ENCODE measurements at regions not wholly inside any gene's neighbourhood (a gene's known extent, or its start where the extent isn't known, plus 50 kb on each side); places are given as distances from the start of the nearest gene placed in this dataset.

DNA sequence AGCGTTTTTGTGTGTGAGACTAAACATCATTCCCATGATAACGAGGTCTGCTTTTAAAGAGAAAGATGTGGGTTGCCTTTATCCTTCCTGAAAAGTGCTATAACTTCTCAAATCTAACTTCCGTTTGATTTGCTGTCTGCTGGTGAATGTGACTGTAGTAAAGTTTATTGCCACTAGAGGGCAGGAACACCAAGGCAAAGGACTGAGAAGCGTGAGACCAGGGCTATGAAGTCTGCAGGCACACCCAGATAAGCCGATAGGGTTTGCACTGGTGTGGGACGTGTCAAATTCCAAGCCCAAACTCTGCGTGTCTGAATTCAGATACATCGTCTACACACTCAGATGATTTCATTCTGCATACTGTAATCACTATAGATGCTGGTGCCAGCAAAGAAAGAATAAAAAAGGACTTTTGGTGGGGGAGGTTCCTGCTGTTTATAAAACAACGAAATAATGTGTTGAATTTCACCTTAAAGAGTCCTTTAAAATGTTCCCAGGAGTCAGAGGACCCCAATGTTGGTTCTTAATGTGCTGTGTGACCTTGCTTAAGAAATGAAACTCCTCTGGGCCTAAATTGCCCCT lies 87.2 kb downstream of the PTTG1 start:
- no peaks in the 10 kb centered on the region for H3K27me3 ChIP-seq
- no peak overlapping the region for H3K27ac ChIP-seq
- H3K36me3 ChIP-seq: no peaks in the 10 kb centered on the region
- TF ChIP-seq, protein P1, sequence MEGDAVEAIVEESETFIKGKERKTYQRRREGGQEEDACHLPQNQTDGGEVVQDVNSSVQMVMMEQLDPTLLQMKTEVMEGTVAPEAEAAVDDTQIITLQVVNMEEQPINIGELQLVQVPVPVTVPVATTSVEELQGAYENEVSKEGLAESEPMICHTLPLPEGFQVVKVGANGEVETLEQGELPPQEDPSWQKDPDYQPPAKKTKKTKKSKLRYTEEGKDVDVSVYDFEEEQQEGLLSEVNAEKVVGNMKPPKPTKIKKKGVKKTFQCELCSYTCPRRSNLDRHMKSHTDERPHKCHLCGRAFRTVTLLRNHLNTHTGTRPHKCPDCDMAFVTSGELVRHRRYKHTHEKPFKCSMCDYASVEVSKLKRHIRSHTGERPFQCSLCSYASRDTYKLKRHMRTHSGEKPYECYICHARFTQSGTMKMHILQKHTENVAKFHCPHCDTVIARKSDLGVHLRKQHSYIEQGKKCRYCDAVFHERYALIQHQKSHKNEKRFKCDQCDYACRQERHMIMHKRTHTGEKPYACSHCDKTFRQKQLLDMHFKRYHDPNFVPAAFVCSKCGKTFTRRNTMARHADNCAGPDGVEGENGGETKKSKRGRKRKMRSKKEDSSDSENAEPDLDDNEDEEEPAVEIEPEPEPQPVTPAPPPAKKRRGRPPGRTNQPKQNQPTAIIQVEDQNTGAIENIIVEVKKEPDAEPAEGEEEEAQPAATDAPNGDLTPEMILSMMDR (IDR thresholded peaks at IDR 0.05): peak; percentile 79 to 91 (median 88)
- no peak for TF ChIP-seq POLR2A (IDR thresholded peaks at IDR 0.05)
- WGBS (ENCODE audit: insufficient coverage, low coverage, low lambda C conversion rate, missing lambda C conversion rate): 6% methylated on average over 9 of the region's 9 CpGs
- H3K4me3 ChIP-seq: no peak overlapping the region
- peak; percentile 91 to 95 (median 94) for ATAC-seq
- intact Hi-C loops (cut with DNase I): no loop called here
- peaks cover 0 to 3% (median 0%) of the 10 kb centered on the region in 4 donors for H3K4me1 ChIP-seq
- DNase-seq: peak in 1 of 3 donors; percentile 52
- H3K9me3 ChIP-seq: no peaks in the 10 kb centered on the region

- H3K4me1 ChIP-seq: peaks cover 0 to 3% (median 0%) of the 10 kb centered on the region in 4 donors
- H3K27me3 ChIP-seq: no peaks in the 10 kb centered on the region
- no peak for DNase-seq
- H3K4me3 ChIP-seq: no peak overlapping the region
- no peak overlapping the region for H3K27ac ChIP-seq
- 39% methylated on average over 11 of the region's 12 CpGs for WGBS (ENCODE audit: insufficient coverage, low coverage, low lambda C conversion rate, missing lambda C conversion rate)
- no peaks in the 10 kb centered on the region for H3K36me3 ChIP-seq
- no peaks in the 10 kb centered on the region for H3K9me3 ChIP-seq
- intact Hi-C loops (cut with DNase I): no loop called here
- TF ChIP-seq, protein P1 (IDR thresholded peaks at IDR 0.05): no peak
- TF ChIP-seq POLR2A (IDR thresholded peaks at IDR 0.05): no peak
- no peak for ATAC-seq
These were observed 89.8 kb downstream of the PTTG1 start for GRCh38 chr5:160511280-160511929.

MicroRNAs encoded in the stretch of these regions (microRNA counts, 767-probe panel; counts per million panel counts)
- microRNA hsa-miR-146a-5p: 237 counts per million

Measured in right lobe of liver (tissue), 6 donors.